ENCODE measurements at regions not wholly inside any gene's neighbourhood (a gene's known extent, or its start where the extent isn't known, plus 50 kb on each side); places are given as distances from the start of the nearest gene placed in this dataset.

GRCh38 chr6:126464245-126464644, 124.3 kb downstream of the CENPW start:
- Histone ChIP-seq H3K4me1 (ENCODE audit: insufficient read depth) (no peaks in the 10 kb centered on the region), H3K36me3 (ENCODE audit: insufficient read depth) (no peaks in the 10 kb centered on the region), H3K4me2 (no peak overlapping the region), H3K27ac (ENCODE audit: low read depth) (no peak overlapping the region), H3K27me3 (ENCODE audit: insufficient read depth) (no peaks in the 10 kb centered on the region), H3K79me2 (replicated peaks; ENCODE audit: insufficient read depth) (no peaks in the 10 kb centered on the region), H3K4me3 (no peak overlapping the region), H3K9me2 (ENCODE audit: insufficient read depth) (0 out of 2 replicates have a peak, but pooled peaks cover 3% of the 10 kb centered on the region), H2AFZ (no peak overlapping the region), H3F3A (replicated peaks; ENCODE audit: low read depth) (no peaks in the 10 kb centered on the region), H4K20me1 (replicated peaks; ENCODE audit: insufficient read depth) (no peaks in the 10 kb centered on the region)
- no peak overlapping the region for H3K4me3 Mint-ChIP-seq
- H3K4me1 Mint-ChIP-seq = no peaks in the 10 kb centered on the region
- DNase-seq (ENCODE audit: low spot score) (no peak), ATAC-seq (no peak)
- H3K36me3 Mint-ChIP-seq (ENCODE audit: low read depth) = no peaks in the 10 kb centered on the region; the same call in 2 of the 3 replicates
- H3K9me3 Mint-ChIP-seq = peaks cover under 1% of the 10 kb centered on the region; the same call in 2 of the 3 replicates
- H3K27me3 Mint-ChIP-seq (ENCODE audit: insufficient read depth, low read depth, poor library complexity) = no peaks in the 10 kb centered on the region
- H3K27ac Mint-ChIP-seq = no peak overlapping the region
- TF ChIP-seq CTCF (conservative IDR thresholded peaks at IDR 0.05; ENCODE audit: low read depth in 2 of 2) (no peak), CREB1 (CRISPR knock-in tag; IDR thresholded peaks at IDR 0.05; ENCODE audit: low read depth) (no peak), POLR2AphosphoS5 (IDR thresholded peaks at IDR 0.05; ENCODE audit: low read depth) (no peak), ETS1 (IDR thresholded peaks at IDR 0.05) (no peak), REST (IDR thresholded peaks at IDR 0.05; ENCODE audit: unreplicated experiment) (no peak), ZNF114 (CRISPR knock-in tag; IDR thresholded peaks at IDR 0.05) (no peak), JUNB (IDR thresholded peaks at IDR 0.05; ENCODE audit: unreplicated experiment) (no peak), STAT1 (IDR thresholded peaks at IDR 0.05; ENCODE audit: unreplicated experiment) (no peak), ZNF331 (CRISPR knock-in tag; IDR thresholded peaks at IDR 0.05; ENCODE audit: low read depth) (no peak), EZH2 (IDR thresholded peaks at IDR 0.05; ENCODE audit: low read depth, unreplicated experiment) (no peak), EZH2phosphoT487 (IDR thresholded peaks at IDR 0.05; ENCODE audit: unreplicated experiment) (no peak), ZNF462 (CRISPR knock-in tag; IDR thresholded peaks at IDR 0.05) (no peak), NANOG (IDR thresholded peaks at IDR 0.05; ENCODE audit: borderline replicate concordance) (no peak)
